Lower lobe of right lung (tissue), 2 donors: ENCODE measurements at regions not wholly inside any gene's neighbourhood (a gene's known extent, or its start where the extent isn't known, plus 50 kb on each side); places are given as distances from the start of the nearest gene placed in this dataset.

Experiments used
- ATAC-seq, 2 donors: fragments of 200-7000 bp; cut with Tn5 transposase; one replicate each; pipeline ENCODE4 v1.9.1; 2020 to 2022; ENCODE audit warnings: mild to moderate bottlenecking in 2 of 2, moderate library complexity in 2 of 2
- DNase-seq: peaks from one replicate; pipeline ENCODE4 v3.0.0-alpha.2; 2020
- H3K27ac ChIP-seq: fragments of 200-600 bp; one replicate; pipeline ENCODE4 v1.8.0; 2022
- H3K27me3 ChIP-seq: fragments of 200-600 bp; one replicate; pipeline ENCODE4 v1.8.0; 2022; ENCODE audit warnings: low read depth
- H3K36me3 ChIP-seq: fragments of 200-600 bp; one replicate; pipeline ENCODE4 v1.8.0; 2022; ENCODE audit warnings: mild to moderate bottlenecking
- H3K4me1 ChIP-seq: fragments of 200-600 bp; one replicate; pipeline ENCODE4 v1.8.0; 2022
- H3K4me3 ChIP-seq: fragments of 200-600 bp; one replicate; pipeline ENCODE4 v1.8.0; 2022; ENCODE audit warnings: mild to moderate bottlenecking
- H3K9me3 ChIP-seq: fragments of 200-600 bp; one replicate; pipeline ENCODE4 v1.8.0; 2022
- CTCF ChIP-seq: fragments of 200-600 bp; IDR thresholded peaks from one replicate; pipeline ENCODE4 v1.8.0; 2022; ENCODE audit warnings: antibody characterized with exemption, mild to moderate bottlenecking
- intact Hi-C: fragments of 100-400 bp; cut with DNase I; formaldehyde crosslinking; loops from one replicate; pipeline ENCODE4 v1.11.0; 2022
- donor health status: DM: no; HTN: yes; CAD: no; lungs with severe emphysema.

- Histone ChIP-seq H3K27ac (no peak overlapping the region), H3K4me3 (no peak overlapping the region), H3K27me3 (no peaks in the 10 kb centered on the region), H3K9me3 (no peaks in the 10 kb centered on the region), H3K36me3 (no peaks in the 10 kb centered on the region), H3K4me1 (no peaks in the 10 kb centered on the region)
- no peak for ATAC-seq
- TF ChIP-seq CTCF = no peak
- no peak for DNase-seq
- intact Hi-C loops = no loop called here
Observed at GRCh38 chr11:115776916-115777315, 272.7 kb upstream of the CADM1 start.

GRCh38 chr11:115775846-115776245 lies 271.6 kb upstream of the CADM1 start:
- Histone ChIP-seq H3K27ac (no peak overlapping the region), H3K4me1 (no peaks in the 10 kb centered on the region), H3K27me3 (no peaks in the 10 kb centered on the region), H3K9me3 (no peaks in the 10 kb centered on the region), H3K4me3 (no peak overlapping the region), H3K36me3 (no peaks in the 10 kb centered on the region)
- intact Hi-C loops = no loop called here
- no peak for DNase-seq
- no peak for ATAC-seq
- TF ChIP-seq CTCF = no peak

- Histone ChIP-seq H3K27me3 (no peaks in the 10 kb centered on the region), H3K9me3 (no peaks in the 10 kb centered on the region), H3K36me3 (no peaks in the 10 kb centered on the region), H3K4me3 (no peak overlapping the region), H3K27ac (no peak overlapping the region), H3K4me1 (no peaks in the 10 kb centered on the region)
- ATAC-seq (no peak), DNase-seq (no peak)
- intact Hi-C loops = no loop called here
- TF ChIP-seq CTCF = no peak
Observed at GRCh38 chr11:115774756-115775155, 270.5 kb upstream of the CADM1 start.

GRCh38 chr11:115769891-115770290 lies 265.7 kb upstream of the CADM1 start:
- Histone ChIP-seq H3K9me3 (no peaks in the 10 kb centered on the region), H3K4me3 (no peak overlapping the region), H3K27ac (no peak overlapping the region), H3K4me1 (no peaks in the 10 kb centered on the region), H3K27me3 (no peaks in the 10 kb centered on the region), H3K36me3 (no peaks in the 10 kb centered on the region)
- DNase-seq (no peak), ATAC-seq (no peak)
- intact Hi-C loops = no loop called here
- no peak for TF ChIP-seq CTCF

- TF ChIP-seq CTCF = no peak
- no peak for DNase-seq
- Histone ChIP-seq H3K27me3 (no peaks in the 10 kb centered on the region), H3K36me3 (no peaks in the 10 kb centered on the region), H3K4me3 (no peak overlapping the region), H3K4me1 (no peaks in the 10 kb centered on the region), H3K9me3 (no peaks in the 10 kb centered on the region), H3K27ac (no peak overlapping the region)
- ATAC-seq = no peak
- intact Hi-C loops = no loop called here
Observed at GRCh38 chr11:115767883-115768282, 263.7 kb upstream of the CADM1 start.
